ENCODE measurements at regions not wholly inside any gene's neighbourhood (a gene's known extent, or its start where the extent isn't known, plus 50 kb on each side); places are given as distances from the start of the nearest gene placed in this dataset.

DNA sequence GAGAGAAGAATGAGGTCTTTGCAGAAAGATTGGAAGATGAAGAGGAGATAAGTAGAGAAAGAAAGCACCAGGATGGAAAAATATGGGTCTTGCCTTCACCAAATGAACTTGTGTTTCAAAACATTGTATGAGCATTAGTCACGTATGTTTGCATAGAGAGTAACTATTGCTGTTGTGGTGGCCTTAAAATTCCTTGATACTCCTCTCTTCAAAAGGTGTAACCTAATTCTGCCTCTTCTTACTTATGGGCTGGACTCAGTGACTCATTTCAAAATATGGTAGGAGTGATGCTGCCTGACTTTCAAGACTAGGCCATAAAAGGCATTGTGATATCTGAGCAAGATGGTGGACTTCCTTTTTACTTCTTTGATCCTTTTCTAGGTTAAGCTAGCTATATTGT, 228.7 kb upstream of the ZNF385D start:
- TF ChIP-seq POLR2A (IDR thresholded peaks at IDR 0.05) (no peak), POLR2AphosphoS5 (IDR thresholded peaks at IDR 0.05) (no peak), EP300 (IDR thresholded peaks at IDR 0.05) (no peak)
- TF ChIP-seq, protein P1, sequence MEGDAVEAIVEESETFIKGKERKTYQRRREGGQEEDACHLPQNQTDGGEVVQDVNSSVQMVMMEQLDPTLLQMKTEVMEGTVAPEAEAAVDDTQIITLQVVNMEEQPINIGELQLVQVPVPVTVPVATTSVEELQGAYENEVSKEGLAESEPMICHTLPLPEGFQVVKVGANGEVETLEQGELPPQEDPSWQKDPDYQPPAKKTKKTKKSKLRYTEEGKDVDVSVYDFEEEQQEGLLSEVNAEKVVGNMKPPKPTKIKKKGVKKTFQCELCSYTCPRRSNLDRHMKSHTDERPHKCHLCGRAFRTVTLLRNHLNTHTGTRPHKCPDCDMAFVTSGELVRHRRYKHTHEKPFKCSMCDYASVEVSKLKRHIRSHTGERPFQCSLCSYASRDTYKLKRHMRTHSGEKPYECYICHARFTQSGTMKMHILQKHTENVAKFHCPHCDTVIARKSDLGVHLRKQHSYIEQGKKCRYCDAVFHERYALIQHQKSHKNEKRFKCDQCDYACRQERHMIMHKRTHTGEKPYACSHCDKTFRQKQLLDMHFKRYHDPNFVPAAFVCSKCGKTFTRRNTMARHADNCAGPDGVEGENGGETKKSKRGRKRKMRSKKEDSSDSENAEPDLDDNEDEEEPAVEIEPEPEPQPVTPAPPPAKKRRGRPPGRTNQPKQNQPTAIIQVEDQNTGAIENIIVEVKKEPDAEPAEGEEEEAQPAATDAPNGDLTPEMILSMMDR (IDR thresholded peaks at IDR 0.05) = no peak
- Histone ChIP-seq H3K27me3 (no peaks in the 10 kb centered on the region), H3K4me1 (no peaks in the 10 kb centered on the region), H3K9me3 (no peaks in the 10 kb centered on the region), H3K27ac (no peak overlapping the region), H3K36me3 (no peaks in the 10 kb centered on the region), H3K4me3 (no peak overlapping the region)
- no peak for DNase-seq
- intact Hi-C loops (cut with DNase I) = no loop called here
- 85 to 86% methylated on average over 1 of the region's 1 CpG for WGBS, 2 donors

DNA sequence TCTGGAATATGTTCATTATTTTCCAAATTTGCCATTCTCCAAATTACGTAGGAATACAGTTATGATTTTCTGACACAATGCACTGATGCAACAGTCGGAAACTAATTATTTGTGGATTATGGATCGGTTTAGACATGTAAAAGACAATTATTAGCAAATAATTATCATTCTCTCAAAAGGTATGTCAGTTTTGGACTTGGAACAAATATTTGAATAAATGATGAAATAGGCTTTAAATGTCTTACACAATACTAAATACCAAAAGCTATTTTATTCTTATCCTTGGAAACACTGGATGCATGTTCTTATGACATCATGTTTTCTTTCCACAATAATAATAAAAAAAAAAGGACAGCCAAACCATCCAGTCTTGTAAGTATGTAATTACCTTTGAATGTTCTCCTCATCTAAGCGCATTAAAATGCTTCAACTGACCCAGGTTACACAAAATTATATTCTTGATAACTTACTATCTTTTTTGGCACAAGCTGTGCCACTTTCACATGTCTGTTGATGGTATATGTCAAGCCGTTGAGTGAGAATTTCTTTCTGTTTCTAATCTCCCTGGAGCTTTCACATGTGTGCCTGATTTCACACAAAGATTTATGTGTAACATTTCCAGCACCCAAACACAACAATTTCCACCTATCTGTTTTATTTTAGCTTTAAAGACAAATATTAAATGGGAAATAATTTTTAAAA, 238.5 kb upstream of the ZNF385D start:
- Histone ChIP-seq H3K4me1 (no peaks in the 10 kb centered on the region), H3K27ac (no peak overlapping the region), H3K9me3 (no peaks in the 10 kb centered on the region), H3K36me3 (no peaks in the 10 kb centered on the region), H3K27me3 (no peaks in the 10 kb centered on the region), H3K4me3 (no peak overlapping the region)
- DNase-seq = no peak
- intact Hi-C loops (cut with DNase I) = no loop called here
- WGBS, 2 donors = 80 to 86% methylated on average over 5 of the region's 5 CpGs
- TF ChIP-seq POLR2AphosphoS5 (IDR thresholded peaks at IDR 0.05) (no peak), EP300 (IDR thresholded peaks at IDR 0.05) (no peak), POLR2A (IDR thresholded peaks at IDR 0.05) (no peak)
- TF ChIP-seq, protein P1 (IDR thresholded peaks at IDR 0.05) = no peak

GRCh38 chr3:21991061-21991460, 240.1 kb upstream of the ZNF385D start:
- WGBS, 2 donors = 61 to 62% methylated on average over 3 of the region's 3 CpGs
- Histone ChIP-seq H3K4me3 (no peak overlapping the region), H3K36me3 (no peaks in the 10 kb centered on the region), H3K27me3 (no peaks in the 10 kb centered on the region), H3K9me3 (no peaks in the 10 kb centered on the region), H3K4me1 (no peaks in the 10 kb centered on the region), H3K27ac (no peak overlapping the region)
- intact Hi-C loops (cut with DNase I) = no loop called here
- TF ChIP-seq EP300 (IDR thresholded peaks at IDR 0.05) = no peak
- no peak for TF ChIP-seq POLR2A (IDR thresholded peaks at IDR 0.05)
- TF ChIP-seq, protein P1 (IDR thresholded peaks at IDR 0.05) = no peak
- no peak for TF ChIP-seq POLR2AphosphoS5 (IDR thresholded peaks at IDR 0.05)
- no peak for DNase-seq

DNA sequence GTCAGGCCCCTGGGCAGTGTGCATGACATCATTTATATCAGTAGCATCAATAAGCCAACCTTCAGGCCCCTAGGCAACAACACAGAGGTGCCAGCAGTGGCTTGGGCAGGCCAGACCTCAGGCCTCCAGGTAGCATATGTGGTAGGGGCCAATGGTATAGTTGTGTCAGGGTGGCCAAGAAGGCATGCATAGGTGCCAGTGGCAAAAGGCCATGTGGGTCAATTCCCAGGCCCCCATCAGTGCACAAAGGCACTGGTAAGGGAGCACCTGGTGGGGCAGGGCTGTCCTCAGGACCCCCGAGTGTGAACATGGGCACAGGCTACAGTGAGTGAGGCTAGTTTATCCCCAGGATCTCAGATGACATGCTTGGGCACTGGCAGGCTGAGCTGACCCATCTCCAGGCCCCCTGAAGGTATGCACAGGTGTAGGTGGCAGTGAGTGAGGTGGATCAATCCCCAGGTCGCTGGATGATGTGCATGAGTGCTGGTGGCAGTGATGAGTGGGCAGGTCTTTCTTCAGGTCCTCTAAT, 244.1 kb upstream of the ZNF385D start:
- H3K4me3 ChIP-seq = no peak overlapping the region
- no peaks in the 10 kb centered on the region for H3K27me3 ChIP-seq
- no peak for DNase-seq
- H3K27ac ChIP-seq = no peak overlapping the region
- WGBS, 2 donors = 24 to 51% methylated on average over 2 of the region's 2 CpGs
- TF ChIP-seq POLR2A (IDR thresholded peaks at IDR 0.05) (no peak), EP300 (IDR thresholded peaks at IDR 0.05) (no peak), POLR2AphosphoS5 (IDR thresholded peaks at IDR 0.05) (no peak)
- TF ChIP-seq, protein P1 (IDR thresholded peaks at IDR 0.05) = no peak
- no peaks in the 10 kb centered on the region for H3K9me3 ChIP-seq
- intact Hi-C loops (cut with DNase I) = no loop called here
- H3K36me3 ChIP-seq = no peaks in the 10 kb centered on the region
- H3K4me1 ChIP-seq = no peaks in the 10 kb centered on the region

DNA sequence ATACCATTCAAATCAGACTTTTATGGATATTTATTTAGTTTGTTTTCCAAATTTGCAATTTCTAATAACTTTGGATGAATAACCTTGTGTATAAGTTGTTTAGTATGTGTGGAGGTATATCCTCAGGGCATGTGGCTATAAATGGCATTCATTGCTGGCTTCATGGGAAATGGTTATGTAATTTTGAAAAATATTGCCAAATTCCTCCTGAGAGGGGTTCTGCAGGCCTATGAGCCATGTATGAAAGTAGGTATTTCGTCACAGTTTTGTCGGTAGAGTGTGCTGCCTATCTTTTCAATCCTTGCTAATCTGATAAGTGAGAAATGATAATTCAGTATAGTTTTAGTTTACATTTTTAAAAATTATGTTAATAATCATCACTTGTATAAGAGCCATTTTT, 256.4 kb upstream of the ZNF385D start:
- TF ChIP-seq POLR2A (IDR thresholded peaks at IDR 0.05) (no peak), POLR2AphosphoS5 (IDR thresholded peaks at IDR 0.05) (no peak), EP300 (IDR thresholded peaks at IDR 0.05) (no peak)
- TF ChIP-seq, protein P1 (IDR thresholded peaks at IDR 0.05) = no peak
- 78 to 81% methylated on average over 2 of the region's 2 CpGs for WGBS, 2 donors
- no peak for DNase-seq
- Histone ChIP-seq H3K4me1 (no peaks in the 10 kb centered on the region), H3K36me3 (no peaks in the 10 kb centered on the region), H3K9me3 (no peaks in the 10 kb centered on the region), H3K27ac (no peak overlapping the region), H3K4me3 (no peak overlapping the region), H3K27me3 (no peaks in the 10 kb centered on the region)
- intact Hi-C loops (cut with DNase I) = no loop called here
